ENCODE measurements at regions not wholly inside any gene's neighbourhood (a gene's known extent, or its start where the extent isn't known, plus 50 kb on each side); places are given as distances from the start of the nearest gene placed in this dataset.

- ATAC-seq (no peak), DNase-seq (ENCODE audit: low read depth, low spot score) (no peak)
- Histone ChIP-seq H3K9ac (ENCODE audit: low read length) (no peak overlapping the region), H3K9me2 (ENCODE audit: insufficient read depth) (no peaks in the 10 kb centered on the region), H3K4me3 (replicated peaks in 1 of 2; ENCODE audit: low read depth in 1 of 2, low read length in 2 of 2) (no peak overlapping the region), H3K4me2 (ENCODE audit: low read length) (no peak overlapping the region), H3K27me3 (ENCODE audit: insufficient read depth, low read length) (0 out of 2 replicates have a peak, but pooled peaks cover 11% of the 10 kb centered on the region), H3K79me2 (ENCODE audit: insufficient read depth, low read length) (no peaks in the 10 kb centered on the region), H4K20me1 (ENCODE audit: insufficient read depth) (no peaks in the 10 kb centered on the region), H3K4me1 (ENCODE audit: control insufficient read depth in 1 of 2, insufficient read depth in 2 of 2, low read length in 2 of 2) (no peaks in the 10 kb centered on the region), H3K27ac (ENCODE audit: low read depth, low read length) (no peak overlapping the region), H3K9me3 (ENCODE audit: control insufficient read depth in 1 of 2, insufficient read depth in 1 of 2, low read depth in 1 of 2, low read length in 2 of 2) (no peaks in the 10 kb centered on the region), H3K36me3 (ENCODE audit: control insufficient read depth in 1 of 2, insufficient read depth in 2 of 2, low read length in 2 of 2) (no peaks in the 10 kb centered on the region), H2AFZ (ENCODE audit: low read depth, low read length, poor library complexity, severe bottlenecking) (no peak overlapping the region)
- POLR2A ChIA-PET: no interaction called here
- BruUV-seq (replicated peaks): no TSS peak
- CTCF ChIA-PET: no interaction called here
- RAD21 ChIA-PET (ENCODE audit: low non-redundant PET in 1 of 2, low total read pairs in 2 of 2, uncharacterized antibody in 2 of 2, unreplicated experiment in 2 of 2): no interaction called here
- intact Hi-C loops (cut with micrococcal nuclease): no loop called here
- TF ChIP-seq REST (IDR thresholded peaks at IDR 0.05; ENCODE audit: low read depth) (no peak), SRF (IDR thresholded peaks at IDR 0.05; ENCODE audit: low read depth) (no peak), EGR1 (IDR thresholded peaks at IDR 0.05; ENCODE audit: low read depth) (no peak), CTCF (IDR thresholded peaks at IDR 0.05 in 2 of 3, conservative IDR thresholded peaks at IDR 0.05 in 1 of 3; ENCODE audit: borderline replicate concordance in 1 of 3, insufficient read depth in 1 of 3, low read depth in 2 of 3, low read length in 2 of 3) (no peak), CBX3 (IDR thresholded peaks at IDR 0.05; ENCODE audit: low read depth) (no peak), MAX (IDR thresholded peaks at IDR 0.05) (no peak), POLR2AphosphoS5 (IDR thresholded peaks at IDR 0.05; ENCODE audit: low read depth, low read length) (no peak), YY1 (IDR thresholded peaks at IDR 0.05; ENCODE audit: extremely low read depth, insufficient replicate concordance, low read depth, low read length) (no peak), EZH2 (IDR thresholded peaks at IDR 0.05) (no peak), TCF7L2 (IDR thresholded peaks at IDR 0.05; ENCODE audit: borderline replicate concordance, extremely low read depth, insufficient read depth, insufficient read length) (no peak)
Measured at GRCh38 chr18:1578505-1578904, 673.8 kb downstream of the ADCYAP1 start.
